ENCODE measurements at regions not wholly inside any gene's neighbourhood (a gene's known extent, or its start where the extent isn't known, plus 50 kb on each side); places are given as distances from the start of the nearest gene placed in this dataset.

GRCh38 chr12:127078577-127079350 lies 1188.2 kb upstream of the TMEM132C start:
- DNase-seq = no peak

- DNase-seq = no peak
Measured at GRCh38 chr12:127079636-127080035, 1187.3 kb upstream of the TMEM132C start.

- DNase-seq = no peak
Measured at GRCh38 chr12:127081058-127081457, 1185.9 kb upstream of the TMEM132C start.

GRCh38 chr12:127083008-127083949 lies 1183.7 kb upstream of the TMEM132C start:
- peak; percentile 4 for DNase-seq

- no peak for DNase-seq
Measured at GRCh38 chr12:127101076-127101475, 1165.9 kb upstream of the TMEM132C start.

GRCh38 chr12:127106041-127106440 lies 1160.9 kb upstream of the TMEM132C start:
- DNase-seq = no peak

GRCh38 chr12:127106697-127107096 lies 1160.3 kb upstream of the TMEM132C start:
- no peak for DNase-seq

- DNase-seq = no peak
Measured at GRCh38 chr12:127107744-127108143, 1159.2 kb upstream of the TMEM132C start.

GRCh38 chr12:127108360-127109215 lies 1158.4 kb upstream of the TMEM132C start:
- no peak for DNase-seq

- no peak for DNase-seq
Measured at GRCh38 chr12:127113945-127114344, 1153.0 kb upstream of the TMEM132C start.

- DNase-seq = no peak
Measured at GRCh38 chr12:127115468-127116035, 1151.4 kb upstream of the TMEM132C start.

- no peak for DNase-seq
Measured at GRCh38 chr12:127118251-127118650, 1148.7 kb upstream of the TMEM132C start.

GRCh38 chr12:127119600-127120140 lies 1147.3 kb upstream of the TMEM132C start:
- no peak for DNase-seq

- DNase-seq = no peak
Measured at GRCh38 chr12:127120851-127121250, 1146.1 kb upstream of the TMEM132C start.

GRCh38 chr12:127121494-127122084 lies 1145.4 kb upstream of the TMEM132C start:
- DNase-seq = no peak

GRCh38 chr12:127125607-127126259 lies 1141.2 kb upstream of the TMEM132C start:
- no peak for DNase-seq

- no peak for DNase-seq
Measured at GRCh38 chr12:127126260-127126628, 1140.7 kb upstream of the TMEM132C start.

GRCh38 chr12:127127897-127128296 lies 1139.1 kb upstream of the TMEM132C start:
- DNase-seq = no peak

GRCh38 chr12:127130506-127131124 lies 1136.4 kb upstream of the TMEM132C start:
- no peak for DNase-seq

- no peak for DNase-seq
Measured at GRCh38 chr12:127133675-127134335, 1133.2 kb upstream of the TMEM132C start.
